A549 (cell line): ENCODE measurements at regions not wholly inside any gene's neighbourhood (a gene's known extent, or its start where the extent isn't known, plus 50 kb on each side); places are given as distances from the start of the nearest gene placed in this dataset.

Experiments
- JUN ChIP-seq, 2 experiments: fragments of >200 bp; sonication (Bioruptor Twin); formaldehyde crosslinking; IDR thresholded peaks; 2 replicates in 1 of 2; 3 replicates in 1 of 2; pipeline ENCODE4 v1.6.1; 2016 to 2017
- MAZ ChIP-seq: fragments of 150-350 bp; IDR thresholded peaks from 2 replicates; pipeline ENCODE4 v1.6.1; 2014; ENCODE audit warnings: antibody characterized with exemption, low read depth, low read length, borderline replicate concordance
- ZSCAN20 ChIP-seq: fragments of 250-450 bp; sonication (Bioruptor Pico); IDR thresholded peaks from 2 replicates; pipeline ENCODE4 v1.8.0; 2022; ENCODE audit warnings: mild to moderate bottlenecking, moderate library complexity
- TF ChIP-seq, protein P1 (sequence below): fragments of >200 bp; sonication (Bioruptor Twin); formaldehyde crosslinking; IDR thresholded peaks from 3 replicates; pipeline ENCODE4 v1.5.1; 2016
- TF ChIP-seq, protein P2 (sequence below): IDR thresholded peaks from 2 replicates; pipeline ENCODE4 v1.6.1; 2012

DNA sequence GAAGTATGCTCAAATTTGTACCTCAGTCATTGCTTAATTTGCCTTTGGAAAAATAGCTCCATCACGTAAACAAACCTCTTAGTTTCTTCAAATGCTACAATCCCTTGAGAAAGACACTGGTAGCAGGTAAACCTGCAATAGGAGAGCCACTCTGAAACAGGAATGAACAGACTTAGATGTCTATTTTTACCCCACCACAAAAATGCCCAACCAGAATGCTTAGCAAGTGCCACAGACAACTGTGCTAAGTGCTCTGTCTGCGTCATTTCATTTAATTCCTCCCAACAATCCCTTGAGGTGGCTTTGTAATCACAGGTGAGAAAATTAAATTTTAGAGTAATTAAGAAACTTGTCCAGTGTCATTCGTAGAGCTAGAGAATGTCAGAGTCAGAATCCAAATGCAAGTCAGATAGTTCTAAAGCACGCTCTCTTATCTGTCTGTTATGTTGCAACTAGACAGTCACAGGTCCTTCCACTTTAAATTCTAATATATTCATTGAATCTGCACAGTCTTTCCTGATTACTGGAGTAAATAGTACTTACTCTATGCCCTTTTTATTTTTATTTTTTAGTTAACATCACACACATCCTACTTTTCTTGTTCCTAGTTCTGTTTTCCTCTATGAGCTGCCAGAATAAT lies 89.0 kb upstream of the GRIA4 start:
- TF ChIP-seq, protein P1, sequence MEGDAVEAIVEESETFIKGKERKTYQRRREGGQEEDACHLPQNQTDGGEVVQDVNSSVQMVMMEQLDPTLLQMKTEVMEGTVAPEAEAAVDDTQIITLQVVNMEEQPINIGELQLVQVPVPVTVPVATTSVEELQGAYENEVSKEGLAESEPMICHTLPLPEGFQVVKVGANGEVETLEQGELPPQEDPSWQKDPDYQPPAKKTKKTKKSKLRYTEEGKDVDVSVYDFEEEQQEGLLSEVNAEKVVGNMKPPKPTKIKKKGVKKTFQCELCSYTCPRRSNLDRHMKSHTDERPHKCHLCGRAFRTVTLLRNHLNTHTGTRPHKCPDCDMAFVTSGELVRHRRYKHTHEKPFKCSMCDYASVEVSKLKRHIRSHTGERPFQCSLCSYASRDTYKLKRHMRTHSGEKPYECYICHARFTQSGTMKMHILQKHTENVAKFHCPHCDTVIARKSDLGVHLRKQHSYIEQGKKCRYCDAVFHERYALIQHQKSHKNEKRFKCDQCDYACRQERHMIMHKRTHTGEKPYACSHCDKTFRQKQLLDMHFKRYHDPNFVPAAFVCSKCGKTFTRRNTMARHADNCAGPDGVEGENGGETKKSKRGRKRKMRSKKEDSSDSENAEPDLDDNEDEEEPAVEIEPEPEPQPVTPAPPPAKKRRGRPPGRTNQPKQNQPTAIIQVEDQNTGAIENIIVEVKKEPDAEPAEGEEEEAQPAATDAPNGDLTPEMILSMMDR = no peak
- TF ChIP-seq, protein P2, sequence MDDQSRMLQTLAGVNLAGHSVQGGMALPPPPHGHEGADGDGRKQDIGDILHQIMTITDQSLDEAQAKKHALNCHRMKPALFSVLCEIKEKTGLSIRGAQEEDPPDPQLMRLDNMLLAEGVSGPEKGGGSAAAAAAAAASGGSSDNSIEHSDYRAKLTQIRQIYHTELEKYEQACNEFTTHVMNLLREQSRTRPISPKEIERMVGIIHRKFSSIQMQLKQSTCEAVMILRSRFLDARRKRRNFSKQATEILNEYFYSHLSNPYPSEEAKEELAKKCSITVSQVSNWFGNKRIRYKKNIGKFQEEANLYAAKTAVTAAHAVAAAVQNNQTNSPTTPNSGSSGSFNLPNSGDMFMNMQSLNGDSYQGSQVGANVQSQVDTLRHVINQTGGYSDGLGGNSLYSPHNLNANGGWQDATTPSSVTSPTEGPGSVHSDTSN = no peak
- TF ChIP-seq ZSCAN20 (CRISPR knock-in tag) = no peak
- no peak for TF ChIP-seq MAZ
- no peak for TF ChIP-seq JUN (IDR thresholded peaks at IDR 0.05)
